UCSD-AML1 (cell line): ENCODE measurements at regions not wholly inside any gene's neighbourhood (a gene's known extent, or its start where the extent isn't known, plus 50 kb on each side); places are given as distances from the start of the nearest gene placed in this dataset.

Source experiments
- DNase-seq: peaks from one replicate; lab custom pipeline; 2025; ENCODE audit not compliant: unreplicated experiment; lab: John Stamatoyannopoulos, UW

DNA sequence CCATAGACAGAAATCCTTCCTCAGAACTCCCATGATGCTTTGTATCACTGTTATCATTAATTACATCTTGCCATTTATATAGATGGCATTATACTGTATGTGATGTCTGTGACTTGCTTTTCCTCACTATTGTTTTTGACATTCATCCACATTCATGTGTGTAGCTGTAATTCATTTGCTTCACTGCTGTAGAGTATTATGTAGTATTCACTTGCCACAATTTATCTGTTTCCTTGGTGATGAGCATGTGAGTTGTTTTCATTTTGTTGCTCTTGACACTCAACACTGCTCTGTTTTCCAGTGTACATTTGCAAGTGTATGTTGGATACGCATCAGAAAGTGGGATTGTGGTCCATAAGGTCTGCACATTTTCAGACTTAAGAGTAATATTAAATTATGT, 328.6 kb upstream of the C11orf87 start:
- DNase-seq = no peak

DNA sequence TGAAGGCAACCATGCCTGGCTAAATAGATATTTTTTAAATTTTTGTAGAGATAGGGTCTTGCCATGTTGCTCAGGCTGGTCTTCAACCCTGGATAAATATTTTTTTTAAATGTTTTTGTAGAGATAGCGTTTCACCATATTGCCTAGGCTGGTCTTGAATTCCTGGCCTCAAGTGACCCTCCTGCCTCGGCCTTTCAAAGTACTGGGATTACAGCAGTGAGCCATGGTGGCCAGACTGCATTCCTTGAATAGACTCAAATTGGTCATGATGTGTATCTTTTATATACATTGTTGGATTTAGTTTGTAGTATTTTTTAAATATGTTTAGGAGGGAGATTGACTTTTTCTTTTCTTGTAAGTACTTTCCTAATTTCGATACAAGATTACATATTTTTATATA, 325.7 kb upstream of the C11orf87 start:
- DNase-seq = no peak

DNA sequence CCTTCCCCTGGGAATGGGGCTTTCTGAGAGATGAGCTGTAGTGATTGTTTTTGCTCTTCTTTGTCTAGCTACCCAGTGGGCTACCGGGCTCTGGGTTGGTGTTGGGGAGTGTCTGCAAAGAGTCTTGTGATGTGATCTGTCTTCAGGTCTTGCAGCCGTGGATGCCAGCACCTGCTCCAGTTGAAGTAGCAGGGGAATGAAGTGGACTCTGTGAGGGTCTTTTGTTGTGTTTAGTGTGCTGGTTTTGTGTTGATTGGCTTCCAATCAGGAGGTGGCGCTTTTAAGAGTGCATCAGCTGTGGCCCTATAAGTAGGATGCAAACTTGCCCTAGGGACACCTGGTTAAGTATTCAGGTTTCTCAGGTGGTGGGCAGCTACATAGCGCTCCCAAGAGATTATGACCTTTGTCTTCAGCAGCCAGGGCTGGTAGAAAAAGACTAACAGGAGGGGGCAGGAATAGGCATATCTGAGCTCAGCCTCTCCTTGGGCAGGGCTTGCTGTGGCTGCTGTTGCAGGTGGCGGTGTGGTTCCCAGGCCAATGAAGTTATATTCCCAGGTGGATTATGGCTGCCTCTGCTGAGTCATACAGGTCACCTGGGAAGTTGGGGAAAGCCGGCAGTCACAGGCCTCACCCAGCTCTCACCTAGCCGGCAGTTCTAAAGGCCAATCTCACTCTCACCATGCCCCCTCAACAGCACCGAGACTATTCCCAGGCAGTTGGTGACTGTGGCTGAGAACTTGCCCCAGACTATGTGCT, 315.7 kb upstream of the C11orf87 start:
- DNase-seq = no peak

DNA sequence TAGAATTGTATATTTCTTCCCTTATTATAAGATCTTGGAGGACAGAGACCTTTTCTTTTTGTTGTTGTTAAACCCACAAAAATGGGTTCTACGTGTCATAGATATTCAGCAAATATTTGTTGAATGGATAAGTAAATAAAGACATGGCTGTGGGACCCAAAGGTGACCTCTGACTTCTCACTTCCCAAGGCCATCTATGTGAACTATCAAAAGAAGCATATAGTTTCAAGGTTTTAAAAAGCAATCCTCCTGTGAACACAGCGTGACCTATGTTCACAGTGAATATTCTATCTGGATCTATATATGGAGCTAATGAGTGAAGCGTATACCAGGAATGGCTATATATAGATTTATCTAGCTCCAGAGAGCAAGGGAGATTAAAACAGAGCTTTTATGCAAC, 312.8 kb upstream of the C11orf87 start:
- no peak for DNase-seq

DNA sequence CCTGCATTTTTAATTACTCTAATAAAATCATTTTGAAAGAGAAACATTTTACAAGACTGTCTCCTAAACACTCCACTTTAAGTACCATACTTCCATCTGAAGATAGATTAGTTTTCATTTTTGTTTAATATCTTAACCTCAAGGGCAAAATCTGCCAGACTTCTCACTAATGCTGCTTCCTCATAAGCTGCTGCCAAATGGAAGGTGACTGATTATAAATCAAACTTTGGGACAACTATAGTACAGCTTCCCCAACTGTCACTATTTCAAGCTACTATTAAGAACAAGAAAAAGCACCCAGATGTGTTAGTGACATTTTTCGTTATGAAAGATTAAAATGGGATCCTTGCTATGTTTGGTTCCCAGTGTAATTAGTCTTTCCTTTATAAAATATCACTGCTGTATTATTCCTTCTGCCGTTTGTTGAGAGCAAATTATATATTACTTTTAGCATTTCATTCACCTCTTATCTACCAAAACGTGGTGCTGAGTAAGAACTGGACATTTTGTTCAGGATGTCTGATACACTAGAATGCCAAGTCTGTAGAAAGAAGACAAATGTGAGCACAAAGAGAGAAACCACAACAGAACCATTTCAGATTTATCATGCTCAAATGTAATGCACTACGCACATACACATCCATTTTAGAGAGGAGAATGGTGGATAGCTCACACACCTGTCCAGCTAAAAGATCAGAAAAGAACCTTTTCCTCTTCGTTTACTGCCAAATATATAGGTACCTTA, 312.2 kb upstream of the C11orf87 start:
- no peak for DNase-seq

DNA sequence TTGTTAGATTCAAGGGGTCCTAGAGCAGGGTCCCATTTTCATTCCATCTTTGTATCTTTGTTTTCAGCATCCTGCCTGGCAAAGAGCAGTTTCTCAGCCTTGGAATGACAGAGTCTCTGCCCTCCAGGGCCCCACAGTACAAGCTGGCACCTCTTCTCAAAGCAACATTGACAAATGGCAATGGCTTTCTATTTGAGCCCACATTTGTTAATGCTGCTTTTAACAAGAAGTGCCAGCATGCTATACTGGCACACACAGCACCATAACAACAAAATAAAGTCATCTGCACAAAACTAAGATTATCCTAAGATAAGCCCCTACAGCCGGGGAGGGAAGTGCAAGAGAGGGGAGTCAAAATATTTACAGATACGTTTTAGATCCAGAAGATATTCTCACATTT, 309.7 kb upstream of the C11orf87 start:
- DNase-seq = no peak

DNA sequence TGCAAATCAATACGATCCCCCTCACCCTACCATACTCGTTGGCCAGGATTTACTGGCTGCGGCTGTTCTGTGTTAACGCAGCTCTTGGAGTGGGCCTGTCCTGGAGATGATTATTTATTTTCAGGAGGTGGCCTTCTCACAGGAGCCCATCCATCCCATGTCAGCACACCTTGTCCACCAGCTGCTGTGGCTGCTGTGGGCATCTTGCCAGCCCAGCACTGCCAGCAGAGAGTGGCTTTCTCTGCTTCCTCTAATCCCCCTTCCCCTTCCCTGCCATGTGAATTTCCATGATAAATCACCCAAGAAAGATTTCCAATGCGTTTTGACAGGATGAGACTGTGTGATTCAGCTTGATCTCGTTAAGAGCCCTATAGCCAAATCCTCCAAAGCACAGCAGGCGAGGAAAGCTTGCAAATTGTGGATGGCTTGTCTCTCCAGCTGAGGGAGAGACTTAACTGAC, 309.1 kb upstream of the C11orf87 start:
- no peak for DNase-seq

DNA sequence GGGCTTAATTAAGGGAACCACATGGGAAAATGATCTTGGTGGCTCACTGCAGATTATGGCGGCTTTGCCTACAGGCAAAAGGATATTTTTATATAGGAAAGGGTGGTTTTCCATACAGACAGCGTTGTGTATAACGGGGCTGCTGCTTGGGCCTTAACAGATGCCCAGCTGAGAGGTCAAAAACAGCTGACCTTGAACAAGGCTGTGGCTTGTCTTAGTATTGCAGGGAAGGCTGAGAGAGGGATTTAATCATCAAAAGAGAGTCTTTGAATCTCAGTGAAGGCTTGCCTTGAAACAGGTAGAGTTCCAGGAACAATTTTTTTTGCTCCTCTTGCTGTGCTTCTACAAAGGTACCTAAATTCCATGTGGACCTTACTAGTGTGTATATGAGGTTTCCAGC, 301.6 kb upstream of the C11orf87 start:
- DNase-seq = no peak

DNA sequence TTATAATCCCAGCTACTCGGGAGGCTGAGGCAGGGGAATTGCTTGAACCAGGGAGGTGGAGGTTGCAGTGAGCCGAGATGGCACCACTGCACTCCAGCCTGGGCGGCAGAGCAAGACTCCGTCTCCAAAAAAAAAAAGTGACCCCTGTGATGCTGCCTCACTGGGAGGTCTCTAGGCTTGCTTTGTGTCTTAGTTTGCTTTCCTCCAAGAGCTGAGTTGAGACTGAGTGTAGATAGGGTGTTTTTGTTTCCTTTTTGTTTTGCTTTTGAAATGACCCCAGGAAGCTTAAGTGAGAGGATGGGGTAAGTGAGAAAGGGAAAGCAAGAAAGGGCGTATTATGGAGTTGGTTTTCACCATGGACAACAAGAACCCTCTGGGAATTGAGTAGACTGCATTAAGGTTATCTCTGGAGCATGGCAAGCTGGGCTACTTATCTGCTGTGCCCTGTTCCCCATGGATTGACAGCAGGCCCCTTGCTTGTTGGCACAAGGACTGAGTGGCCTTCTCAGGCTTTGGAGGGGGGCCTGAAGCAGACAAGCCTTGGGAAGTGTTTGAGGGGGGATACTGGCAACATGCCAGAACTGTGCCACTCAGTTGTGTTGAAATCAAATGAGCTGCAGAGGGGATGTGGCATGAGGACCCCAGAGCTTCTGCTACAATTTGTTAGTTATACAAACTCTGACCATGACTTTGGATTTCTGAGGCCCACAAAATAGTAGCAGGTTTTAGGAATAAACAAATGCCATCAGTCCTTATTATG, 300.6 kb upstream of the C11orf87 start:
- DNase-seq = no peak

DNA sequence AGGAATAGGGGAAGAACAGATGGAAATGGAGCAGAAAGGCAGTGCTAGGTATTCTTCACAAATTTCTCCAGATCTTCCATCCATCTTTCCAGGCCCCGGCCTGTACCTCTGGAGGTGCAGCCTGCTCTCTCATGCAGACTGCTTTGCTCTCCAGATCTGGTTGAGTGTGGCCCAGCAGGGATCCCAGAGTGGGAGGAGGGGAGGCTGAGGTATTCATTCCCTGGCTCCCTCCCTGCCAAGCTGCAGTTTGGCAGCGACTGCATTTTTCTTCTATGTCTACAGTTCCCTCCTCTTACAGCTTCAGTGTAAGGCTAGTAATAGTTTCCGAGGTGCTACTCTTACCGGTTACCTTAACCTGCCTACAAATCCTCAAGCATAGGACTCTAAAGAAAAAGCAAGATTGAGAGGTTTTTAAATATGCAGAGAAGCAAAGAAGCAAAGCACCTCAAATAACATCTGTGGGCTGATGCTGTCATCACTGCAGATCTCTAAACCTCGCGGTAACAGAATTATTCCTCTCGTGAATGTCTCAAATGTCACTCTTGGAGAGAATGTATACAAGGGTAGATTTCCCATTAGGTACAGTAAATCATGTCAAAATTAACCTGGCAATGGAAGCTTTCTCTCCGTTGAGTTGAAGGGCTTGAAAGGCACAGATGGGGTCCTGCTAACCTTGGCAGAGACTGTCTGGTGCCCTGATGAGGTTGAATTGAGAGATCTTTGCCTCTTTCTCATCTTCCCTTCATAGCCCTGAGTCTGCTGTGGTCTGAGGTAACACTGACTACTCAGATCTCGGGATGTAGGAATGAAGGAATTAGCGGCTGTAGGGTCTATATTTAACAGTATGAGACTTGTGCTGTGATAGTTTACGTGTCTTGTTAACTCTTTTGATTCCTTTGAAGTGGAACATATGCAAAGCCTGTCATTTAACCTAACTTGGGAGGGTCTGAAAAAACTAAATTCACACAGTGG, 297.9 kb upstream of the C11orf87 start:
- DNase-seq = no peak

DNA sequence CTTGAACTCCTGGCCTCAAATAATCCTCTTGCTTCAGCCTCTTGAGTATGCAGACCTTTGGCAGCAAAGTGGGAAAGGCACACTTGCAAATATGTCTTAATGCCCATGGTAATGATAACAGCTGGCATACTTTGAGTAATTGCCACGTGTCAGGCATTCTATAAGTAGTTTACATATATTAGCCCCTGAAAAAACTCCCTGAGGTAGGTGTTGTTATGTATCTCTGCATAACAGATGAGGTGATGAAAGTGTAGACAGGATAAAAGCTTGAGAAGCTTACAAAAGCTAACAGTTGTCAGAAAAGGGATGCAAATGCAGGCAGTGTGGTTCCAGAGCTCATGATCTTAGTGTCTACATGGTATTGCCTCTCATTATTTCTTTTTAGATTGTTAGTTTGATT, 291.1 kb upstream of the C11orf87 start:
- DNase-seq = no peak

DNA sequence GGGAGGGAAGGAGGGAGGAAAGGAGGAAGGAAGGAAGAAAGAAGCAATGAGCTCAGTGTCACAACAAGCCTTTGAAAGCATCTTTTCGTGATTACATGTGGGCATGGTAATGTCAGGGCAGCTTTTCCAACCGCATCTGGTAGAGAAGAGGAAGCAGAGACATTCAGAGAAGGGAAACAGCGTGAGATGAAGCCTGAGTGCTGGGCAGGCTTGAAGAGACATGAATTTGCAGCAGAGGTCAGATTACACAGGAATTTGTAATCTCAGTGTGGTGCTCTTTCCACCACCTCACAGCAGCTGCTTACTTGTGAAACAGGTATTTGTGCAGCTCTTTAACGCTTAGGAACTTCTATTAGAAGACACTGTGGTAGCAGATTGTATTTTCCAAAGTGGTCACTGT, 289.5 kb upstream of the C11orf87 start:
- DNase-seq = no peak

DNA sequence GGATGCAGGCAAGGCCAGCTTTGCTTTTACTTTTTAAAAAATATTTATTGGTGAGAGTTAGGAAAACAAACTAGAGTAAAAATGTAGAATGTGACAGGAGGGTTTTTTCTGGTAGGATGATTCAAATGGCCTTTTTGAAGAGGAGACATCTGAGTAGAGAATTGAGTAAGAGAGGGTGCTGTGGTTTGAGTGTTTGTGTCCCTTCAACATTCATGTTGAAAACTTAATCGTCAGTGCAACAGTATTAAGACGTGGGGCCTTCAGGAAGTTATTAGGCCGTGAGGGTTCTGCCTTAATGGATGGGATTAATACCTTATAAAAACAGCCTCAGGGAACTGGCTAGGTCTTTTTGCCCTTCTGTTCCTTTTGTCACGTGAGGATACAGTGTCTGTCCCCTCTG, 288.8 kb upstream of the C11orf87 start:
- DNase-seq = no peak

DNA sequence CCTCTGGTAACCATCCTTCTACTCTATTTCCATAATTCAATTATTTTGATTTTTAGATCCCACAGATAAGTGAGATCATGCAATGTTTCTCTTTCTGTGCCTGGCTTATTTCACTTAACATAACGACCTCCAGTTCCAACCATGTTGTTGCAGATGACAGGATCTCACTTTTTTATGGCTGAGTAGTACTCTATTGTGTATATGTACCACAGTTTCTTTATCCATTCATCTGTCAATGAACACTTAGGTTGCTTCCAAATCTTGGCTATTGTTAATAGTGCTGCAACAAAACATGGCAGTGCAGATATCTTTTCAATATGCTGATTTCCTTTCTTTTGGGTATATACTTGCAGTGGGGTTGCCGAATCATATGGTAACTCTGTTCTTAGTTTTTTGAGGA, 286.4 kb upstream of the C11orf87 start:
- DNase-seq = no peak

DNA sequence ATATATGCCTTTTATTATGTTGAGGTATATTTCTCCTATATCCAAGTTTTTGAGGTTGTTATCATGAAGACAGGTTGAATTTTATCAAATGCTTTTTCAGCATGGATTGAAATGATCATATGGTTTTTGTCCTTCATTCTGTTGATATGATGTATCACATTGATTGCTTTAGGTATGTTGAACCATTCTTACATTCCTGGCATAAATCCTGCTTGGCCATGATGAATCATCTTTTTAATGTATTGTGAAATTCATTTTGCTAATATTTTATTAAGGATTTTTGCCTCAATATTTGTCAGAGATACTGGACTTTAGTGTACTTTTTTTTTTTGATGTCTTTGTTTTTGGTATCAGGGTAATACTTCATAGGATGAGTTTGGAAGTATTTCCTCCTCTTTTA, 283.8 kb upstream of the C11orf87 start:
- no peak for DNase-seq

DNA sequence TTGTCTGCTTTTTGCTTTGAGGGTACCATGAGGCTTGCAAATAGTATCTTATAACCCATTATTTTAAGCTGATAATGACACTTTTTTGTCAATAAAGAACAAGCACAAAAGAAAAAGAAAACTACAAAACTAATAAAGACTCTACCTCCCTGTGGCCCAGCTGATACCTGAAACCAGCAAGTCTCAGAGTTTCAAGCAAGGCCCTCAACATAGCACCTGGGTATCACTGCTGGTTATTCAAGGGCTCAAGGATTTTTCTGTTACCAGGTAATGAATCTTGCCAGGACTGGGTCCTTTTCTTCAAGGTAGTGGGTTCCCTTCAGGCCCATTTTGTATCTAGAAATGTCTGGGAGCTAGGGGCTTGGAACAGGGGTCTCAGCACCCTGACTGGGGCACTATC, 281.6 kb upstream of the C11orf87 start:
- DNase-seq = no peak

DNA sequence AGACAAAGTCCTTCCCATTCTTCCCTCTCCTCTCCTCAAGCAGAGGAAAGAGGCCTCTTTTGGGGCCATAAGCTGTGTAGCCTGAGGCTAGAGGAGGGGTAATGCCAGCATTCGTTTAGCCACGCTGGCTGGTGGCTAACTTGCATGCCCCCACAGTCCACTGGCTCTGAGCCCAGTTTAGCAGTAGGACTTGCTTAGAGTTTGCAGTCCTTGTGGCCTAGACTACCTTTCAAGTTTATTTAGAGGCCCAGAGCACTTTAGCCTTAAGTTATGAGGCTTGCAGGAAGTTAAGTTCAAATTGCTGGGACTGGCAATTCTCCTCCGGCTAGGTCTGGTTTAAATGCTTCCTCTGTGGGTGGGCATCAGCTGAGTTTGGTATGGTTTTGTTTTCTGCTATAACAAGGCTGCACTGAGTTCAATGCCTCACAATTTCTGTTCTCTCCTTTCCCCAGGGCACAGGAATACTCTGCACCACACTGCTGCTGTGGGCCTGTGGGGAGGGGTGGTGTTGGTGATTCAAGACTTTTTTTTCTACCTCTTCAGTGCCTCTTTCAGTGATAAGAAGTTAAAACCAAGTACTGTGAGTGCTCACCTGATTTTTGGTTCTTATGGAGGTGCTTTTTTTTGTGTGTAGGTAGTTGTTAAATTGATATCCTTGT, 281.0 kb upstream of the C11orf87 start:
- DNase-seq = no peak

DNA sequence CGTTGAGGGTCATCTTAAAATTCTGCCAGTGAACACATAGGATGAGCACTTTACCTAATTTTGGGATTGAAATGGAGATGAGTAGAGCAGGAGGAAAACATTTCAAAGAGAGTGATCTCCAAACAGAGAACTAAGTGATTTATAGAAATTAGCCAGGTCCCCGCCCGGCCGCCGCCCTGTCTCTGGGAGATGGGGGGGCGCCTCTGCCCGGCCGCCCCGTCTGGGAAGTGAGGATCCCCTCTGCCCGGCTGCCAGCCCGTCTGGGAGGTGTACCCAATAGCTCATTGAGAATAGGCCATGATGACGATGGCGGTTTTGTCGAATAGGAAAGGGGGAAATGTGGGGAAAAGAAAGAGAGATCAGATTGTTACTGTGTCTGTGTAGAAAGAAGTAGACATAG, 276.7 kb upstream of the C11orf87 start:
- DNase-seq = no peak

DNA sequence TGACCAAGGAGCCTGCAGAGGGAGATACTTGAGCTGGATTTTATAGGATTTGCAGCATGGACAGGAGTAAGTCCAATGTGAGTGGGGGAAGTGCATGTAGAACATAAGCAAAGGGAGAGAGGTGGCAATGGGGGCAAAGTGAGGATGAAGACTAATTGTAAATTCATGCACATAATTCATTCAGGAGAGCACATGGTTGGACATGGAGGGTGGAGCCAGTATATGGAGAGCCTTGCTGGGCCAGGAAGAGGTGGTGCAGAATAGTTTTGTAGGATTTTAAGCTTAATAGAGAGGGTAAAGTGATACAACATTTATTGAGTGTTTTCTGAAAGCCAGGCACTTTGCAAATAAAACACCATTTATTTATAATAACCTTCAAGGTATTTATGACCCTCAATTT, 274.3 kb upstream of the C11orf87 start:
- no peak for DNase-seq

DNA sequence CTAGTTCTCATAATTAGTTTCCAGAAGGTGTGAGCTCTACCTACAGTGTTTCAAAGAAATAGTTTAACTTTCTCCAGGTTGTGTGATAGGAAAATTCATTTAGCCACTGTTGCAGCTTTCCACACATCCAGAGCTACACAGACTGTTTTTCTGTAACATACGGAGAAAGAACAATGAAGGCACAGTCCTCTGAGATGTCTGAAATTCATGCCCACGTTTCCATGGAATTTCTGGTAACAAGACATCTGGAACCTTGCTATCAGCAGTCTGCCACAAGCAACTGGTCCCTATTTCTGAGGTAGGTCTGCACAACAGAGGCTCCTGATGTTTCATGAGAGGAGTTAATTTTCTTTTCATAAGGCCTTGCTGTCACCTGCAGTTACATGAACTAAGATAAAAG, 273.3 kb upstream of the C11orf87 start:
- no peak for DNase-seq
